Naive thymus-derived CD4-positive, alpha-beta T cell (primary cell): ENCODE measurements at regions not wholly inside any gene's neighbourhood (a gene's known extent, or its start where the extent isn't known, plus 50 kb on each side); places are given as distances from the start of the nearest gene placed in this dataset.

Experiments used
- ATAC-seq: fragments of 150-1000 bp; cut with Tn5 transposase; 2 replicates; pipeline ENCODE4 v1.10.0; 2021; ENCODE audit warnings: mild to moderate bottlenecking, moderate library complexity
- CTCF ChIA-PET: fragments of 350-600 bp; sonication (Branson Sonifier 250); formaldehyde crosslinking; loops from one replicate; lab custom pipeline; 2021; ENCODE audit warnings: antibody characterized with exemption; lab: Charles Lee
- POLR2A ChIA-PET: fragments of 350-600 bp; sonication (Branson Sonifier 250); formaldehyde crosslinking; loops from one replicate; lab custom pipeline; 2021; ENCODE audit warnings: antibody characterized with exemption, inconsistent platforms; lab: Charles Lee
- DNase-seq, 9 donors: peaks; one replicate each; pipeline versions ENCODE4 v3.0.0 to v3.0.0-alpha.2; 2020 to 2022; ENCODE audit warnings: mixed read lengths in 1 of 9
- H3K27ac ChIP-seq: one replicate; pipeline ENCODE4 v1.7.0; 2013; ENCODE audit warnings: mild to moderate bottlenecking, low read depth, low read length, moderate library complexity
- H3K27me3 ChIP-seq, 2 donors: one replicate each; pipeline ENCODE4 v1.7.0; 2013; ENCODE audit warnings: low read length in 2 of 2, mild to moderate bottlenecking in 2 of 2, moderate library complexity in 2 of 2; ENCODE audit not compliant: control insufficient read depth in 2 of 2, insufficient read depth in 2 of 2
- H3K36me3 ChIP-seq, 3 experiments: 1 replicate in 2 of 3; 2 replicates in 1 of 3; pipeline ENCODE4 v1.7.0; 2013; ENCODE audit warnings: low read length in 3 of 3, mild to moderate bottlenecking in 3 of 3, moderate library complexity in 1 of 3; ENCODE audit not compliant: insufficient read depth in 3 of 3, control insufficient read depth in 2 of 3
- H3K4me1 ChIP-seq, 2 donors: one replicate each; pipeline ENCODE4 v1.7.0; 2013; ENCODE audit warnings: low read length in 2 of 2, mild to moderate bottlenecking in 2 of 2, moderate library complexity in 1 of 2; ENCODE audit not compliant: control insufficient read depth in 2 of 2, insufficient read depth in 2 of 2
- H3K4me3 ChIP-seq: 2 replicates; pipeline ENCODE4 v1.7.0; 2013; ENCODE audit warnings: mild to moderate bottlenecking, low read length
- H3K9me3 ChIP-seq, 3 experiments: 1 replicate in 2 of 3; 2 replicates in 1 of 3; pipeline ENCODE4 v1.7.0; 2013; ENCODE audit warnings: low read length in 3 of 3; ENCODE audit not compliant: control insufficient read depth in 2 of 3
- H3K27ac Mint-ChIP-seq, 9 donors: one replicate each; pipeline ENCODE4 v1.8.0; 2020 to 2022; ENCODE audit warnings: mixed read lengths in 9 of 9, mild to moderate bottlenecking in 8 of 9, moderate library complexity in 5 of 9, inconsistent platforms in 2 of 9
- H3K27me3 Mint-ChIP-seq, 5 donors: one replicate each; pipeline ENCODE4 v1.8.0; 2021 to 2022; ENCODE audit warnings: mixed read lengths in 5 of 5, mild to moderate bottlenecking in 1 of 5
- H3K36me3 Mint-ChIP-seq, 5 donors: one replicate each; pipeline ENCODE4 v1.8.0; 2020 to 2022; ENCODE audit warnings: mixed read lengths in 5 of 5, mild to moderate bottlenecking in 3 of 5, inconsistent platforms in 1 of 5
- H3K4me1 Mint-ChIP-seq, 7 donors: one replicate each; pipeline ENCODE4 v1.8.0; 2020 to 2022; ENCODE audit warnings: mixed read lengths in 7 of 7, mild to moderate bottlenecking in 3 of 7, inconsistent platforms in 1 of 7
- H3K4me3 Mint-ChIP-seq, 10 donors: one replicate each; pipeline ENCODE4 v1.8.0; 2020 to 2022; ENCODE audit warnings: mild to moderate bottlenecking in 10 of 10, mixed read lengths in 10 of 10, moderate library complexity in 6 of 10, inconsistent platforms in 2 of 10
- H3K9me3 Mint-ChIP-seq, 11 donors: one replicate each; pipeline ENCODE4 v1.8.0; 2020 to 2022; ENCODE audit warnings: mixed read lengths in 11 of 11, mild to moderate bottlenecking in 4 of 11, inconsistent platforms in 1 of 11, moderate library complexity in 1 of 11
- intact Hi-C, 2 donors: fragments of 100-400 bp; cut with micrococcal nuclease; formaldehyde crosslinking; loops; one replicate each; pipeline ENCODE4 v1.15.1; 2023

DNA sequence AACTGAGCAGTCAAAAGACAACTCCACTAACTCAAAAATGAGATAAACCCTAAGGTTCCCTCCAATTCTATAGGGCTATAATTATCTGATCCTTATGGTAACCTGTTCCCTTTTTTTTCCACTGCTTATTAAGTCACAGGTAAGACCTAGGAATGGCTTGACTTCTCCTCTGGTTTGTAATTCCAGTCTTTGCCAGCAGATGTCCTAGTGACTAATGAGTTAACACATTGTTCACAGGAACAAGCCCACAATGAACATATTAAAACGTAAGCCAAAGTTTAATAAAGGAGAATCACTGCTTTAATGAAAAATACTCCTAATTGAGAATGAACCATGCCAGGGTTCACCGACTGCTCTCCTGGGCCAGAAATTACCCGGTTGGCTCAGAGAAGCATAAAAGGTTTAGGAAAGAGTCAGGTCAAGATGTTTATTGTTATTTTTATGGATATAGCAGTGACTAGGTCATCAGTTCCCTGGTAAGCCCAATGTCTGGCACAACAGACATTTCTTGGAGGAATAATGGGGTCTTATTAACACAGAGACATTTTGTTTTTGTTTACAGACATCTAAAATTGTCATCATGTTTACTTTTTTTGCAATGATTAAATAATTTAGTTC, 120.1 kb downstream of the ELAPOR2 start:
- H3K9me3 ChIP-seq = no peaks in the 10 kb centered on the region
- DNase-seq (peak in 7 of 9 donors; percentile 30 to 61 (median 51)), ATAC-seq (peak; percentile 70)
- Mint-ChIP-seq H3K36me3 (no peaks in the 10 kb centered on the region), H3K27ac (peak overlapping the region in 1 of 9 donors; percentile 73), H3K9me3 (no peaks in the 10 kb centered on the region), H3K4me1 (peaks cover 0 to 2% (median 0%) of the 10 kb centered on the region in 7 donors), H3K4me3 (no peak overlapping the region), H3K27me3 (peaks cover 0 to 5% (median 0%) of the 10 kb centered on the region in 5 donors)
- ChIA-PET CTCF (no interaction called here), POLR2A (no interaction called here)
- intact Hi-C loops = loop anchor here (1.0 to 2.0 kb wide), 8 partner anchors 13 to 477 kb away; partner anchors contain the start of genes DMTF1 (in 1 of the 2) and ELAPOR2 (in 1 of the 2)
- no peaks in the 10 kb centered on the region for H3K4me1 ChIP-seq
- no peak overlapping the region for H3K4me3 ChIP-seq
- H3K27me3 ChIP-seq = no peaks in the 10 kb centered on the region
- H3K36me3 ChIP-seq = no peaks in the 10 kb centered on the region
- no peak overlapping the region for H3K27ac ChIP-seq

- no peak overlapping the region for H3K4me3 ChIP-seq
- no peaks in the 10 kb centered on the region for H3K9me3 ChIP-seq
- Mint-ChIP-seq H3K4me1 (peaks cover 0 to 2% (median 0%) of the 10 kb centered on the region in 7 donors), H3K4me3 (no peak overlapping the region), H3K27me3 (peaks cover 0 to 5% (median 0%) of the 10 kb centered on the region in 5 donors), H3K36me3 (no peaks in the 10 kb centered on the region), H3K27ac (no peak overlapping the region), H3K9me3 (no peaks in the 10 kb centered on the region)
- ATAC-seq (no peak), DNase-seq (no peak)
- no peak overlapping the region for H3K27ac ChIP-seq
- H3K27me3 ChIP-seq = no peaks in the 10 kb centered on the region
- intact Hi-C loops = no loop called here
- H3K4me1 ChIP-seq = no peaks in the 10 kb centered on the region
- CTCF ChIA-PET = interaction anchor here (1.0 to 1.2 kb wide), 2 partner anchors 64 to 211 kb away, joined by 4 read pairs; no protein-coding TSS in a partner anchor
- H3K36me3 ChIP-seq = no peaks in the 10 kb centered on the region
- POLR2A ChIA-PET = no interaction called here
These were observed 122.0 kb downstream of the ELAPOR2 start for GRCh38 chr7:86937363-86937878.

DNA sequence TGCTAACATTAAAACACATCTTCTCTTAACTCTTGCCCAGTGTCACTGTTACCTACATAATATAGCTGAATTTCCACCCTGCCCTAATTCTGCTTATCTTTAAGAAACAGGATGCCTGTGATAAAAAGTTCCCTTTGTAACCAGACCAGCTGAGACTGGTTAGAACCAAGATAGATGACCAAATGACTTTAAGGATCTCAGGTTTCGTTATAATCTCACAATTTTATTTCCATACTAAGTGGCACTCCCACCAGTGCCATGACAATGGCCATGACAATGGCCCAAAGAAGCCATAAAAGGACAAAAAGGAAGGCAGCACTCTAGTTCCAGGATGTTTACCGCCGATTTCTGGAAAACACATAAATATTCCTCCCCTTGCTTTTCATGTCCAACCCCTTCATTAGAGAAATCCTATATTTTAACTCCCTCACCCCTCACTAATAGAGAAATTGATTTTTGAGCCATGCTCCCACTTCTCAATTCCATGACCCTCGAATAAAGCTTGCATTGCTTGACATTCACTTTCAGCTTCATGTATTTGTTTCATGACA, 126.1 kb downstream of the ELAPOR2 start:
- Histone ChIP-seq H3K4me1 (no peaks in the 10 kb centered on the region), H3K9me3 (no peaks in the 10 kb centered on the region), H3K27me3 (no peaks in the 10 kb centered on the region), H3K4me3 (no peak overlapping the region), H3K27ac (no peak overlapping the region), H3K36me3 (no peaks in the 10 kb centered on the region)
- ChIA-PET CTCF (interaction anchor here (0.6 kb wide), 1 partner anchor 215 kb away, joined by 3 read pairs; no protein-coding TSS in a partner anchor), POLR2A (no interaction called here)
- H3K27me3 Mint-ChIP-seq = peaks cover 0 to 4% (median 0%) of the 10 kb centered on the region in 5 donors
- no peaks in the 10 kb centered on the region for H3K36me3 Mint-ChIP-seq
- H3K4me1 Mint-ChIP-seq = no peaks in the 10 kb centered on the region
- no peak for ATAC-seq
- no peak overlapping the region for H3K27ac Mint-ChIP-seq
- H3K4me3 Mint-ChIP-seq = no peak overlapping the region
- no peaks in the 10 kb centered on the region for H3K9me3 Mint-ChIP-seq
- no peak for DNase-seq
- intact Hi-C loops = no loop called here

DNA sequence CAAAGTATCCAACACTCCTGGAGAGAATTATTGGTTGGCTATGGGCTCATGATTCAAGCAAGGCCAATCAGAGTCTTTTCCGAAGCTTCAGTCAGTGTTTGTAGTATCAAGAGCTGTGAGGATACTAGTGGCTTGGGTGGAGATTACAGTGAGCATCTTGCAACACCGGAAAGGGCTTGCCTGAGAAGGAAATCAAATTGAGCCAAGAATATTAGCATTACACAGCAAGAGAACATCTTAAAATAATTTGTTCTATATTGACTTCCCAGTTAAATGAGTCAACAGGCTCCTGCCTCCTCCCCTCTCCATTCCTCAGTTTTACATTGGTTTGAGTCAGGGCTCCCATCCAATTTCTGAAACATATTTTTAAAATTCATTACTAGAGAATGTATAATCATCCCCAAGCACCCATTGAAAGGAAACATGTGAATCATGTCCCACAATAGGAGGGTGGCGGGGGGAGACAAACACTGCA, 127.4 kb downstream of the ELAPOR2 start:
- DNase-seq = no peak
- intact Hi-C loops = no loop called here
- POLR2A ChIA-PET = no interaction called here
- Histone ChIP-seq H3K27ac (no peak overlapping the region), H3K4me3 (no peak overlapping the region), H3K27me3 (no peaks in the 10 kb centered on the region), H3K9me3 (no peaks in the 10 kb centered on the region), H3K36me3 (no peaks in the 10 kb centered on the region), H3K4me1 (no peaks in the 10 kb centered on the region)
- no peaks in the 10 kb centered on the region for H3K9me3 Mint-ChIP-seq
- no peak overlapping the region for H3K4me3 Mint-ChIP-seq
- H3K27me3 Mint-ChIP-seq = peaks cover 0 to 7% (median 0%) of the 10 kb centered on the region in 5 donors
- ATAC-seq = peak; percentile 22
- no peak overlapping the region for H3K27ac Mint-ChIP-seq
- no peaks in the 10 kb centered on the region for H3K36me3 Mint-ChIP-seq
- CTCF ChIA-PET = interaction anchor here (1.1 to 1.5 kb wide), 2 partner anchors 9 to 217 kb away, joined by 3 to 8 read pairs; no protein-coding TSS in a partner anchor
- no peaks in the 10 kb centered on the region for H3K4me1 Mint-ChIP-seq

GRCh38 chr7:86931439-86931838, 128.0 kb downstream of the ELAPOR2 start:
- H3K36me3 Mint-ChIP-seq = no peaks in the 10 kb centered on the region
- H3K4me3 ChIP-seq = no peak overlapping the region
- H3K9me3 ChIP-seq = no peaks in the 10 kb centered on the region
- H3K27ac ChIP-seq = no peak overlapping the region
- no peaks in the 10 kb centered on the region for H3K27me3 ChIP-seq
- ChIA-PET CTCF (interaction anchor here (1.5 kb wide), 1 partner anchor 218 kb away, joined by 8 read pairs; no protein-coding TSS in a partner anchor), POLR2A (no interaction called here)
- no peaks in the 10 kb centered on the region for H3K4me1 ChIP-seq
- H3K4me3 Mint-ChIP-seq = no peak overlapping the region
- H3K4me1 Mint-ChIP-seq = no peaks in the 10 kb centered on the region
- intact Hi-C loops = no loop called here
- H3K27ac Mint-ChIP-seq = no peak overlapping the region
- H3K36me3 ChIP-seq = no peaks in the 10 kb centered on the region
- DNase-seq (no peak), ATAC-seq (no peak)
- no peaks in the 10 kb centered on the region for H3K9me3 Mint-ChIP-seq
- peaks cover 0 to 12% (median 0%) of the 10 kb centered on the region in 5 donors for H3K27me3 Mint-ChIP-seq

GRCh38 chr7:86930554-86931307, 128.7 kb downstream of the ELAPOR2 start:
- Mint-ChIP-seq H3K4me3 (no peak overlapping the region), H3K27ac (no peak overlapping the region), H3K27me3 (peaks cover 0 to 12% (median 0%) of the 10 kb centered on the region in 5 donors), H3K4me1 (no peaks in the 10 kb centered on the region), H3K9me3 (no peaks in the 10 kb centered on the region), H3K36me3 (no peaks in the 10 kb centered on the region)
- Histone ChIP-seq H3K27me3 (no peaks in the 10 kb centered on the region), H3K27ac (no peak overlapping the region), H3K36me3 (no peaks in the 10 kb centered on the region), H3K4me1 (no peaks in the 10 kb centered on the region), H3K9me3 (no peaks in the 10 kb centered on the region), H3K4me3 (no peak overlapping the region)
- no peak for DNase-seq
- ChIA-PET CTCF (interaction anchor here (1.5 kb wide), 1 partner anchor 218 kb away, joined by 8 read pairs; no protein-coding TSS in a partner anchor), POLR2A (interaction anchor here (0.6 kb wide), 1 partner anchor 63 kb away, joined by 3 read pairs; no protein-coding TSS in a partner anchor)
- intact Hi-C loops = no loop called here
- no peak for ATAC-seq
